A549 (cell line): ENCODE measurements at regions not wholly inside any gene's neighbourhood (a gene's known extent, or its start where the extent isn't known, plus 50 kb on each side); places are given as distances from the start of the nearest gene placed in this dataset.

Experiments
- ATAC-seq, 2 experiments: fragments of 200-7000 bp in 1 of 2; fragments of >200 bp in 1 of 2; cut with Nextera tagmentation in 1 of 2; cut with Tn5 transposase in 1 of 2; 3 replicates each; pipeline versions ENCODE4 v1.8.0 to v1.9.1; 2018 to 2020; ENCODE audit warnings: mild to moderate bottlenecking in 1 of 2, moderate library complexity in 1 of 2
- CTCF ChIA-PET: fragments of 300-600 bp; sonication (Branson Sonifier 250); formaldehyde crosslinking; extraction: SDS; loops from one replicate; lab custom pipeline; 2021; ENCODE audit warnings: antibody characterized with exemption, inconsistent platforms; lab: Yijun Ruan, JAX
- POLR2A ChIA-PET: fragments of 350-600 bp; formaldehyde crosslinking; extraction: SDS; loops from one replicate; lab custom pipeline; 2021; ENCODE audit warnings: antibody characterized with exemption, inconsistent platforms; lab: Yijun Ruan, JAX
- DNase-seq, 2 experiments: peaks; one replicate each; pipeline versions ENCODE4 v3.0.0 to v3.0.0-alpha.2; 2011 to 2016; ENCODE audit warnings: low read depth in 1 of 2, low spot score in 1 of 2
- FAIRE-seq: peaks from 2 replicates; lab custom pipeline; 2011; peaks lifted over from hg19 to GRCh38; lab: Jason Lieb, UNC
- H3K27ac ChIP-seq, 2 experiments: fragments of >200 bp; sonication (Bioruptor Twin); formaldehyde crosslinking; 3 replicates each; pipeline ENCODE4 v1.5.1; 2016 to 2017
- H3K4me1 ChIP-seq: fragments of >200 bp; sonication (Bioruptor Twin); formaldehyde crosslinking; 3 replicates; pipeline ENCODE4 v1.6.1; 2016
- H3K4me2 ChIP-seq: fragments of >200 bp; sonication (Bioruptor Twin); formaldehyde crosslinking; 3 replicates; pipeline ENCODE4 v1.6.1; 2016
- H3K4me3 ChIP-seq: fragments of >200 bp; sonication (Bioruptor Twin); formaldehyde crosslinking; 3 replicates; pipeline ENCODE4 v1.5.1; 2016
- H3K9me3 ChIP-seq: fragments of >200 bp; sonication (Bioruptor Twin); formaldehyde crosslinking; 3 replicates; pipeline ENCODE4 v1.6.1; 2016
- CEBPB ChIP-seq, 2 experiments: fragments of >200 bp in 1 of 2; sonication (Bioruptor Twin) in 1 of 2; formaldehyde crosslinking in 1 of 2; IDR thresholded peaks; 2 replicates each; pipeline ENCODE4 v1.6.1; 2012 to 2016
- CHD4 ChIP-seq: fragments of 200-600 bp; sonication (generic); IDR thresholded peaks from 2 replicates; pipeline ENCODE4 v1.6.1; 2016; ENCODE audit warnings: antibody characterized with exemption, mild to moderate bottlenecking, borderline replicate concordance
- EP300 ChIP-seq, 2 experiments: fragments of >200 bp; sonication (Bioruptor Twin); formaldehyde crosslinking; IDR thresholded peaks; 2 replicates in 1 of 2; 3 replicates in 1 of 2; pipeline ENCODE4 v1.6.1; 2016 to 2017
- ESRRA ChIP-seq: fragments of 150-350 bp; IDR thresholded peaks from 2 replicates; pipeline ENCODE4 v1.6.1; 2014; ENCODE audit warnings: mild to moderate bottlenecking, low read length, borderline replicate concordance
- FOSB ChIP-seq: fragments of 250-450 bp; sonication (Bioruptor Pico); IDR thresholded peaks from 2 replicates; pipeline ENCODE4 v1.5.0; 2020; ENCODE audit warnings: mild to moderate bottlenecking, moderate library complexity
- FOXS1 ChIP-seq: fragments of 250-450 bp; sonication (Bioruptor Pico); IDR thresholded peaks from 2 replicates; pipeline ENCODE4 v1.5.0; 2020; ENCODE audit warnings: mild to moderate bottlenecking, moderate library complexity
- HDAC2 ChIP-seq: fragments of 200-600 bp; sonication (generic); IDR thresholded peaks from 2 replicates; pipeline ENCODE4 v1.6.1; 2016
- JUN ChIP-seq, 2 experiments: fragments of >200 bp; sonication (Bioruptor Twin); formaldehyde crosslinking; IDR thresholded peaks; 2 replicates in 1 of 2; 3 replicates in 1 of 2; pipeline ENCODE4 v1.6.1; 2016 to 2017
- MAZ ChIP-seq: fragments of 150-350 bp; IDR thresholded peaks from 2 replicates; pipeline ENCODE4 v1.6.1; 2014; ENCODE audit warnings: antibody characterized with exemption, low read depth, low read length, borderline replicate concordance
- NPAS2 ChIP-seq: fragments of 250-450 bp; sonication (Bioruptor Pico); IDR thresholded peaks from 2 replicates; pipeline ENCODE4 v1.8.0; 2022; ENCODE audit warnings: mild to moderate bottlenecking, moderate library complexity, borderline replicate concordance
- RARB ChIP-seq: fragments of 250-450 bp; sonication (Bioruptor Pico); IDR thresholded peaks from 2 replicates; pipeline ENCODE4 v1.8.0; 2021; ENCODE audit warnings: mild to moderate bottlenecking, moderate library complexity
- SREBF2 ChIP-seq: fragments of 450-650 bp; IDR thresholded peaks from 2 replicates; pipeline ENCODE4 v1.6.1; 2014; ENCODE audit warnings: mild to moderate bottlenecking, moderate library complexity
- TFCP2L1 ChIP-seq: fragments of 250-450 bp; sonication (Bioruptor Pico); IDR thresholded peaks from 2 replicates; pipeline ENCODE4 v1.5.0; 2021; ENCODE audit warnings: mild to moderate bottlenecking
- ZFP36 ChIP-seq: fragments of 450-650 bp; IDR thresholded peaks from 2 replicates; pipeline ENCODE4 v1.6.1; 2014; ENCODE audit warnings: borderline replicate concordance; ENCODE audit not compliant: partially characterized antibody
- WGBS: methylation state at CpG from one replicate; pipeline ENCODE4 v1.1.6; 2017; ENCODE audit errors: missing lambda C conversion rate; 5-methylcytosine and 5-hydroxymethylcytosine counted together
- TF ChIP-seq, protein P1 (sequence below): fragments of 250-450 bp; sonication (Bioruptor Pico); IDR thresholded peaks from 2 replicates; pipeline ENCODE4 v1.5.0; 2021; ENCODE audit warnings: mild to moderate bottlenecking, moderate library complexity, borderline replicate concordance
- TF ChIP-seq, protein P2 (sequence below): fragments of 200-600 bp; sonication (generic); IDR thresholded peaks from 2 replicates; pipeline ENCODE4 v1.6.1; 2016; ENCODE audit warnings: antibody characterized with exemption, mild to moderate bottlenecking, moderate library complexity
- TF ChIP-seq, protein P3 (sequence below): fragments of >200 bp; sonication (Bioruptor Twin); formaldehyde crosslinking; IDR thresholded peaks from 3 replicates; pipeline ENCODE4 v1.5.1; 2016
- TF ChIP-seq, protein P4 (sequence below): IDR thresholded peaks from 2 replicates; pipeline ENCODE4 v1.6.1; 2012; ENCODE audit warnings: low read depth, borderline replicate concordance

DNA sequence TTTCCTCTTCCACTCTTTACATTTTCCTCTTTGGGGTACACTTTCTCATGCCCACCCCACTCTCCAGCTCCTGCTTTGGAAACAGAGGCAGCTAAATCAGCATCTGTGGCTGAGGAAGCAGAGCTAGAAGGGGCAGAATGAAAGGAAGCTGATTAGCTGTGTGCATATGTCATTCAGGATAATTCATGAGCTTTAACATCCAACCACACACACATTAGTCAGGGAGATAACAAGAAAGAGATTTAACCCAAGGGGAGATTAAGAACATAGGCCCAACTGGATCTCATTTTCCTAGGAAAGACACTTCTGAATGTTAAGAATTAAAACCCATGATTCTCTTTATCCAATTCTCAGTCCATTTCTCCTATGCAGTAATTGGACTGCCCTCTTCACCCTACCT, 405.5 kb downstream of the TBC1D4 start:
- no peak overlapping the region for H3K4me2 ChIP-seq
- DNase-seq (no peak), FAIRE-seq (no peak), ATAC-seq (no peak)
- ChIA-PET POLR2A (no interaction called here), CTCF (interaction anchor here (1.0 kb wide), 1 partner anchor 143 kb away, joined by 3 read pairs; no protein-coding TSS in a partner anchor)
- H3K4me3 ChIP-seq: no peak overlapping the region
- no peaks in the 10 kb centered on the region; the same call in 2 of the 3 replicates for H3K9me3 ChIP-seq
- H3K4me1 ChIP-seq: no peaks in the 10 kb centered on the region
- H3K27ac ChIP-seq: no peak overlapping the region
- TF ChIP-seq CHD4 (no peak), ZFP36 (no peak), FOSB (no peak)

DNA sequence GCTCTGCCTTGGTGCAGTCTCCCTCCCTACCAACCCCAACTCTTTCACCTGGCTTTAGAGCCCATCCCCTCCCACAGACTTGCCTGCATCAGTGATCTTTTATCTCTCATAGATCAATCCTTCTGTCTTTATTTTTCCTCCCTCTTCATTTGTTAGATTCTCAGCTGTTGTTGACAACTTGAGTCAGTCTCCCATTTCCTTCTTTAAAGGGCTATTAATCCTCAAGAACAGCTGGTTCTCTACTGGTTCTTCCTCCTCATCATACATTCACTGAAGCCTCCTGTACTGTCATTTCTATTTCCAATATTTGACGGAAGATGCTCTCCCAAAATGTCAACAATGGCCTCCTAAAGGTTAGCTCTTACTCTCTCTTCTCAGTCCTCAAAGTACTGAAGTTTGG, 408.2 kb downstream of the TBC1D4 start:
- H3K9me3 ChIP-seq: no peaks in the 10 kb centered on the region
- H3K4me1 ChIP-seq: no peaks in the 10 kb centered on the region
- CTCF ChIA-PET: no interaction called here
- no peak overlapping the region for H3K4me3 ChIP-seq
- POLR2A ChIA-PET: no interaction called here
- FAIRE-seq (no peak), ATAC-seq (no peak), DNase-seq (no peak)
- TF ChIP-seq, protein P1, sequence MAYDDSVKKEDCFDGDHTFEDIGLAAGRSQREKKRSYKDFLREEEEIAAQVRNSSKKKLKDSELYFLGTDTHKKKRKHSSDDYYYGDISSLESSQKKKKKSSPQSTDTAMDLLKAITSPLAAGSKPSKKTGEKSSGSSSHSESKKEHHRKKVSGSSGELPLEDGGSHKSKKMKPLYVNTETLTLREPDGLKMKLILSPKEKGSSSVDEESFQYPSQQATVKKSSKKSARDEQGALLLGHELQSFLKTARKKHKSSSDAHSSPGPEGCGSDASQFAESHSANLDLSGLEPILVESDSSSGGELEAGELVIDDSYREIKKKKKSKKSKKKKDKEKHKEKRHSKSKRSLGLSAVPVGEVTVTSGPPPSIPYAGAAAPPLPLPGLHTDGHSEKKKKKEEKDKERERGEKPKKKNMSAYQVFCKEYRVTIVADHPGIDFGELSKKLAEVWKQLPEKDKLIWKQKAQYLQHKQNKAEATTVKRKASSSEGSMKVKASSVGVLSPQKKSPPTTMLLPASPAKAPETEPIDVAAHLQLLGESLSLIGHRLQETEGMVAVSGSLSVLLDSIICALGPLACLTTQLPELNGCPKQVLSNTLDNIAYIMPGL: no peak
- TF ChIP-seq RARB (CRISPR knock-in tag): no peak
- TF ChIP-seq EP300 (IDR thresholded peaks at IDR 0.05): no peak
- TF ChIP-seq JUN (IDR thresholded peaks at IDR 0.05): no peak
- no peak for TF ChIP-seq SREBF2
- no peak for TF ChIP-seq NPAS2 (CRISPR knock-in tag)
- no peak for TF ChIP-seq ESRRA
- H3K4me2 ChIP-seq: no peak overlapping the region
- no peak overlapping the region for H3K27ac ChIP-seq
- 75% methylated on average over 1 of the region's 1 CpG for WGBS

DNA sequence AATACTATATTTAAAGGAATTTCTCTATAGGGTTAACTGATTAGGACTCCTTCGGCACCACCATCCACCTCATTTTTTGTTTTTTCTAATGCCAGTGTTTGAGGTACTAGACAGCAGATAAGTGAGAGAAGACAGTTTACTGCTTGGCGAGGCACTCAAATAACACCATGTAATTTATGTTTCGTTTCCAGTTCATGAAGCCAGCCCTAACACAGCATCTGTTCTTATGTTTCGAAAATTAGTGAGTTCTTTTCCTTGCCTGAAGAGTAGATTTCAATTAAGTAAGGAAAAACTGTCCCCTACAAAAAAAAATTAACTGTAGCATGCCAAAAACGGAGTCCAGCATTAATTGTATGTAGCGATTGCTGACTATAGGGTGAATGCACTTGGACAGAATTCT, 409.1 kb downstream of the TBC1D4 start:
- 69% methylated on average over 6 of the region's 6 CpGs for whole genome bisulfite sequencing
- Histone ChIP-seq H3K4me3 (no peak overlapping the region), H3K4me2 (no peak overlapping the region), H3K4me1 (no peaks in the 10 kb centered on the region), H3K27ac (no peak overlapping the region), H3K9me3 (no peaks in the 10 kb centered on the region)
- ChIA-PET POLR2A (no interaction called here), CTCF (no interaction called here)
- no peak for FAIRE-seq
- TF ChIP-seq, protein P2, sequence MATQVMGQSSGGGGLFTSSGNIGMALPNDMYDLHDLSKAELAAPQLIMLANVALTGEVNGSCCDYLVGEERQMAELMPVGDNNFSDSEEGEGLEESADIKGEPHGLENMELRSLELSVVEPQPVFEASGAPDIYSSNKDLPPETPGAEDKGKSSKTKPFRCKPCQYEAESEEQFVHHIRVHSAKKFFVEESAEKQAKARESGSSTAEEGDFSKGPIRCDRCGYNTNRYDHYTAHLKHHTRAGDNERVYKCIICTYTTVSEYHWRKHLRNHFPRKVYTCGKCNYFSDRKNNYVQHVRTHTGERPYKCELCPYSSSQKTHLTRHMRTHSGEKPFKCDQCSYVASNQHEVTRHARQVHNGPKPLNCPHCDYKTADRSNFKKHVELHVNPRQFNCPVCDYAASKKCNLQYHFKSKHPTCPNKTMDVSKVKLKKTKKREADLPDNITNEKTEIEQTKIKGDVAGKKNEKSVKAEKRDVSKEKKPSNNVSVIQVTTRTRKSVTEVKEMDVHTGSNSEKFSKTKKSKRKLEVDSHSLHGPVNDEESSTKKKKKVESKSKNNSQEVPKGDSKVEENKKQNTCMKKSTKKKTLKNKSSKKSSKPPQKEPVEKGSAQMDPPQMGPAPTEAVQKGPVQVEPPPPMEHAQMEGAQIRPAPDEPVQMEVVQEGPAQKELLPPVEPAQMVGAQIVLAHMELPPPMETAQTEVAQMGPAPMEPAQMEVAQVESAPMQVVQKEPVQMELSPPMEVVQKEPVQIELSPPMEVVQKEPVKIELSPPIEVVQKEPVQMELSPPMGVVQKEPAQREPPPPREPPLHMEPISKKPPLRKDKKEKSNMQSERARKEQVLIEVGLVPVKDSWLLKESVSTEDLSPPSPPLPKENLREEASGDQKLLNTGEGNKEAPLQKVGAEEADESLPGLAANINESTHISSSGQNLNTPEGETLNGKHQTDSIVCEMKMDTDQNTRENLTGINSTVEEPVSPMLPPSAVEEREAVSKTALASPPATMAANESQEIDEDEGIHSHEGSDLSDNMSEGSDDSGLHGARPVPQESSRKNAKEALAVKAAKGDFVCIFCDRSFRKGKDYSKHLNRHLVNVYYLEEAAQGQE: no peak
- TF ChIP-seq, protein P3, sequence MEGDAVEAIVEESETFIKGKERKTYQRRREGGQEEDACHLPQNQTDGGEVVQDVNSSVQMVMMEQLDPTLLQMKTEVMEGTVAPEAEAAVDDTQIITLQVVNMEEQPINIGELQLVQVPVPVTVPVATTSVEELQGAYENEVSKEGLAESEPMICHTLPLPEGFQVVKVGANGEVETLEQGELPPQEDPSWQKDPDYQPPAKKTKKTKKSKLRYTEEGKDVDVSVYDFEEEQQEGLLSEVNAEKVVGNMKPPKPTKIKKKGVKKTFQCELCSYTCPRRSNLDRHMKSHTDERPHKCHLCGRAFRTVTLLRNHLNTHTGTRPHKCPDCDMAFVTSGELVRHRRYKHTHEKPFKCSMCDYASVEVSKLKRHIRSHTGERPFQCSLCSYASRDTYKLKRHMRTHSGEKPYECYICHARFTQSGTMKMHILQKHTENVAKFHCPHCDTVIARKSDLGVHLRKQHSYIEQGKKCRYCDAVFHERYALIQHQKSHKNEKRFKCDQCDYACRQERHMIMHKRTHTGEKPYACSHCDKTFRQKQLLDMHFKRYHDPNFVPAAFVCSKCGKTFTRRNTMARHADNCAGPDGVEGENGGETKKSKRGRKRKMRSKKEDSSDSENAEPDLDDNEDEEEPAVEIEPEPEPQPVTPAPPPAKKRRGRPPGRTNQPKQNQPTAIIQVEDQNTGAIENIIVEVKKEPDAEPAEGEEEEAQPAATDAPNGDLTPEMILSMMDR: no peak
- TF ChIP-seq HDAC2 (no peak), TFCP2L1 (no peak), RARB (CRISPR knock-in tag) (no peak), FOXS1 (CRISPR knock-in tag) (no peak), CEBPB (IDR thresholded peaks at IDR 0.05) (no peak), ZFP36 (no peak), MAZ (no peak)
- TF ChIP-seq, protein P4, sequence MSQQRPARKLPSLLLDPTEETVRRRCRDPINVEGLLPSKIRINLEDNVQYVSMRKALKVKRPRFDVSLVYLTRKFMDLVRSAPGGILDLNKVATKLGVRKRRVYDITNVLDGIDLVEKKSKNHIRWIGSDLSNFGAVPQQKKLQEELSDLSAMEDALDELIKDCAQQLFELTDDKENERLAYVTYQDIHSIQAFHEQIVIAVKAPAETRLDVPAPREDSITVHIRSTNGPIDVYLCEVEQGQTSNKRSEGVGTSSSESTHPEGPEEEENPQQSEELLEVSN: no peak
- no peak for DNase-seq
- ATAC-seq: no peak
